Naive thymus-derived CD8-positive, alpha-beta T cell (primary cell): ENCODE measurements at regions not wholly inside any gene's neighbourhood (a gene's known extent, or its start where the extent isn't known, plus 50 kb on each side); places are given as distances from the start of the nearest gene placed in this dataset.
A peak's percentile ranks its signal among the peaks of the same experiment; 100 is the strongest.
"Not testable (repeated sequence)": the region's sequence is repeated elsewhere in the genome, so short reads cannot be mapped to it uniquely, and the experiment has no call there.

Experiments used
- ATAC-seq, 2 donors: fragments of 150-1000 bp; cut with Tn5 transposase in 1 of 2; sonication (Bioruptor Pico), chemical (Tn5 transposase) in 1 of 2; 1 replicate in 1 of 2; 2 replicates in 1 of 2; pipeline ENCODE4 v1.10.0; 2021; ENCODE audit warnings: mild to moderate bottlenecking in 2 of 2, moderate library complexity in 2 of 2
- POLR2A ChIA-PET: fragments of 350-600 bp; sonication (Branson Sonifier 250); formaldehyde crosslinking; loops from one replicate; lab custom pipeline; 2021; ENCODE audit warnings: antibody characterized with exemption; lab: Charles Lee
- DNase-seq, 10 donors: peaks; one replicate each; pipeline versions ENCODE4 v3.0.0 to v3.0.0-alpha.2; 2020 to 2022
- H3K27ac Mint-ChIP-seq, 10 donors: one replicate each; pipeline ENCODE4 v1.8.0; 2020 to 2022; ENCODE audit warnings: mild to moderate bottlenecking in 10 of 10, mixed read lengths in 10 of 10, moderate library complexity in 4 of 10, inconsistent platforms in 1 of 10
- H3K27me3 Mint-ChIP-seq, 5 donors: one replicate each; pipeline ENCODE4 v1.8.0; 2021 to 2022; ENCODE audit warnings: mixed read lengths in 5 of 5
- H3K36me3 Mint-ChIP-seq, 3 donors: one replicate each; pipeline ENCODE4 v1.8.0; 2020 to 2022; ENCODE audit warnings: mixed read lengths in 3 of 3, mild to moderate bottlenecking in 2 of 3, inconsistent platforms in 1 of 3
- H3K4me1 Mint-ChIP-seq, 4 donors: one replicate each; pipeline ENCODE4 v1.8.0; 2021 to 2022; ENCODE audit warnings: mixed read lengths in 4 of 4
- H3K4me3 Mint-ChIP-seq, 10 donors: one replicate each; pipeline ENCODE4 v1.8.0; 2020 to 2022; ENCODE audit warnings: mild to moderate bottlenecking in 10 of 10, mixed read lengths in 10 of 10, moderate library complexity in 6 of 10, inconsistent platforms in 1 of 10
- H3K9me3 Mint-ChIP-seq, 9 donors: one replicate each; pipeline ENCODE4 v1.8.0; 2020 to 2022; ENCODE audit warnings: mixed read lengths in 9 of 9, mild to moderate bottlenecking in 3 of 9, inconsistent platforms in 1 of 9, moderate library complexity in 1 of 9

- H3K9me3 Mint-ChIP-seq = peaks cover 0 to 2% (median 0%) of the 10 kb centered on the region in 9 donors
- no peak for ATAC-seq
- H3K27ac Mint-ChIP-seq = no peak overlapping the region
- H3K27me3 Mint-ChIP-seq = peaks cover 5 to 27% (median 13%) of the 10 kb centered on the region in 5 donors
- no peak for DNase-seq
- POLR2A ChIA-PET = no interaction called here
- H3K4me3 Mint-ChIP-seq = no peak overlapping the region
- H3K36me3 Mint-ChIP-seq = no peaks in the 10 kb centered on the region
- H3K4me1 Mint-ChIP-seq = no peaks in the 10 kb centered on the region
These were observed 197.4 kb upstream of the PRSS16 start for GRCh38 chr6:27049863-27050781.

- H3K36me3 Mint-ChIP-seq, ATAC-seq, H3K27ac Mint-ChIP-seq, H3K9me3 Mint-ChIP-seq, POLR2A ChIA-PET, H3K4me1 Mint-ChIP-seq, H3K4me3 Mint-ChIP-seq, DNase-seq: not testable (repeated sequence)
- H3K27me3 Mint-ChIP-seq = peaks cover 9 to 32% (median 27%) of the 10 kb centered on the region in 5 donors
These were observed 195.3 kb upstream of the PRSS16 start for GRCh38 chr6:27052082-27052730.

- Mint-ChIP-seq H3K36me3 (no peaks in the 10 kb centered on the region), H3K27ac (no peak overlapping the region), H3K4me3 (no peak overlapping the region), H3K9me3 (no peaks in the 10 kb centered on the region), H3K4me1 (no peaks in the 10 kb centered on the region), H3K27me3 (peaks cover 8 to 29% (median 24%) of the 10 kb centered on the region in 5 donors)
- DNase-seq (no peak), ATAC-seq (no peak)
- POLR2A ChIA-PET = no interaction called here
These were observed 194.8 kb upstream of the PRSS16 start for GRCh38 chr6:27052731-27053082.

- POLR2A ChIA-PET = interaction anchor here (0.7 kb wide), 1 partner anchor 16 kb away, joined by 5 read pairs; no protein-coding TSS in a partner anchor
- no peak for DNase-seq
- Mint-ChIP-seq H3K9me3 (no peaks in the 10 kb centered on the region), H3K27ac (no peak overlapping the region), H3K4me3 (no peak overlapping the region), H3K36me3 (no peaks in the 10 kb centered on the region), H3K4me1 (no peaks in the 10 kb centered on the region), H3K27me3 (peaks cover 7 to 28% (median 22%) of the 10 kb centered on the region in 5 donors)
- no peak for ATAC-seq
These were observed 193.8 kb upstream of the PRSS16 start for GRCh38 chr6:27053738-27054137.

GRCh38 chr6:27056615-27057014 is 190.9 kb upstream of the PRSS16 start:
- POLR2A ChIA-PET = no interaction called here
- H3K36me3 Mint-ChIP-seq = no peaks in the 10 kb centered on the region
- H3K27ac Mint-ChIP-seq = no peak overlapping the region
- DNase-seq (no peak), ATAC-seq (no peak)
- H3K4me3 Mint-ChIP-seq = no peak overlapping the region
- H3K9me3 Mint-ChIP-seq = no peaks in the 10 kb centered on the region
- peaks cover 9 to 21% (median 20%) of the 10 kb centered on the region in 5 donors for H3K27me3 Mint-ChIP-seq
- H3K4me1 Mint-ChIP-seq = no peaks in the 10 kb centered on the region

GRCh38 chr6:27059621-27060425 is 187.7 kb upstream of the PRSS16 start:
- Mint-ChIP-seq H3K27ac (peak overlapping the region in 1 of 10 donors; percentile 6), H3K4me3 (no peak overlapping the region), H3K9me3 (no peaks in the 10 kb centered on the region), H3K36me3 (no peaks in the 10 kb centered on the region), H3K27me3 (peaks cover 8 to 31% (median 29%) of the 10 kb centered on the region in 5 donors), H3K4me1 (no peaks in the 10 kb centered on the region)
- POLR2A ChIA-PET = no interaction called here
- no peak for ATAC-seq
- no peak for DNase-seq

GRCh38 chr6:27061235-27061993 is 186.1 kb upstream of the PRSS16 start:
- POLR2A ChIA-PET = no interaction called here
- Mint-ChIP-seq H3K4me3 (no peak overlapping the region), H3K27me3 (peaks cover 11 to 28% (median 24%) of the 10 kb centered on the region in 5 donors), H3K27ac (no peak overlapping the region), H3K36me3 (no peaks in the 10 kb centered on the region), H3K4me1 (no peaks in the 10 kb centered on the region), H3K9me3 (no peaks in the 10 kb centered on the region)
- DNase-seq (no peak), ATAC-seq (no peak)

GRCh38 chr6:27062755-27063154 is 184.7 kb upstream of the PRSS16 start:
- DNase-seq (no peak), ATAC-seq (no peak)
- H3K27ac Mint-ChIP-seq = no peak overlapping the region
- no peak overlapping the region for H3K4me3 Mint-ChIP-seq
- H3K27me3 Mint-ChIP-seq = peaks cover 10 to 27% (median 23%) of the 10 kb centered on the region in 5 donors
- H3K9me3 Mint-ChIP-seq = no peaks in the 10 kb centered on the region
- POLR2A ChIA-PET = no interaction called here
- H3K36me3 Mint-ChIP-seq = no peaks in the 10 kb centered on the region
- no peaks in the 10 kb centered on the region for H3K4me1 Mint-ChIP-seq

- H3K27me3 Mint-ChIP-seq = peaks cover 14 to 35% (median 28%) of the 10 kb centered on the region in 5 donors
- no peak for ATAC-seq
- H3K36me3 Mint-ChIP-seq = no peaks in the 10 kb centered on the region
- POLR2A ChIA-PET = no interaction called here
- no peak overlapping the region for H3K4me3 Mint-ChIP-seq
- H3K4me1 Mint-ChIP-seq = no peaks in the 10 kb centered on the region
- DNase-seq = no peak
- H3K27ac Mint-ChIP-seq = no peak overlapping the region
- H3K9me3 Mint-ChIP-seq = no peaks in the 10 kb centered on the region
These were observed 182.3 kb upstream of the PRSS16 start for GRCh38 chr6:27065183-27065582.

- Mint-ChIP-seq H3K9me3 (no peaks in the 10 kb centered on the region), H3K27ac (no peak overlapping the region), H3K36me3 (no peaks in the 10 kb centered on the region), H3K4me3 (no peak overlapping the region), H3K4me1 (no peaks in the 10 kb centered on the region), H3K27me3 (peaks cover 16 to 35% (median 33%) of the 10 kb centered on the region in 5 donors)
- POLR2A ChIA-PET = no interaction called here
- ATAC-seq (no peak), DNase-seq (no peak)
These were observed 181.1 kb upstream of the PRSS16 start for GRCh38 chr6:27066381-27066780.

- no peaks in the 10 kb centered on the region for H3K4me1 Mint-ChIP-seq
- POLR2A ChIA-PET = no interaction called here
These were observed 180.7 kb upstream of the PRSS16 start for GRCh38 chr6:27066802-27067201.

GRCh38 chr6:27073441-27073840 is 174.1 kb upstream of the PRSS16 start:
- POLR2A ChIA-PET = no interaction called here
- Mint-ChIP-seq H3K4me1 (peaks cover under 1 to 1% (median under 1%) of the 10 kb centered on the region in 4 donors), H3K4me3 (no peak overlapping the region), H3K27ac (no peak overlapping the region), H3K36me3 (no peaks in the 10 kb centered on the region), H3K27me3 (peaks cover 19 to 48% (median 32%) of the 10 kb centered on the region in 5 donors), H3K9me3 (no peaks in the 10 kb centered on the region)
- no peak for DNase-seq
- no peak for ATAC-seq

More at GRCh38 chr6:27066802-27067201, 180.7 kb upstream of the PRSS16 start:
- Mint-ChIP-seq H3K4me3 (no peak overlapping the region), H3K27ac (no peak overlapping the region), H3K27me3 (peaks cover 16 to 35% (median 33%) of the 10 kb centered on the region in 5 donors), H3K36me3 (no peaks in the 10 kb centered on the region), H3K9me3 (no peaks in the 10 kb centered on the region)
- ATAC-seq (no peak), DNase-seq (no peak)
